MM.1S (cell line): ENCODE measurements at regions not wholly inside any gene's neighbourhood (a gene's known extent, or its start where the extent isn't known, plus 50 kb on each side); places are given as distances from the start of the nearest gene placed in this dataset.

Experiments used
- DNase-seq: peaks from one replicate; pipeline ENCODE4 v3.0.0-alpha.2; 2015
- H2AFZ ChIP-seq: fragments of 300-600 bp; sonication (generic); 2 replicates; pipeline ENCODE4 v1.6.0; 2016; ENCODE audit warnings: antibody characterized with exemption, low read length
- H3F3A ChIP-seq: fragments of 300-600 bp; sonication (generic); 2 replicates; pipeline ENCODE4 v1.6.1; 2016; ENCODE audit warnings: mild to moderate bottlenecking, antibody characterized with exemption, low read length, moderate library complexity, mixed read lengths; ENCODE audit not compliant: insufficient read depth
- H3K27ac ChIP-seq: fragments of 300-600 bp; sonication (generic); 2 replicates; pipeline ENCODE4 v1.5.1; 2016; ENCODE audit warnings: mild to moderate bottlenecking, low read length
- H3K27me3 ChIP-seq: fragments of 300-600 bp; sonication (generic); replicated peaks from 2 replicates; pipeline ENCODE4 v1.6.0; 2016; ENCODE audit warnings: low read length; ENCODE audit not compliant: insufficient read depth
- H3K36me3 ChIP-seq: fragments of 300-600 bp; sonication (generic); replicated peaks from 2 replicates; pipeline ENCODE4 v1.6.1; 2016; ENCODE audit warnings: mild to moderate bottlenecking, low read length, mixed read lengths; ENCODE audit not compliant: insufficient read depth
- H3K4me1 ChIP-seq: fragments of 300-600 bp; sonication (generic); 2 replicates; pipeline ENCODE4 v1.6.1; 2016; ENCODE audit warnings: low read length, mixed read lengths
- H3K4me2 ChIP-seq: fragments of 300-600 bp; sonication (generic); 2 replicates; pipeline ENCODE4 v1.6.0; 2016; ENCODE audit warnings: low read depth, low read length
- H3K4me3 ChIP-seq: fragments of 300-600 bp; sonication (generic); 2 replicates; pipeline ENCODE4 v1.5.1; 2016; ENCODE audit warnings: low read length, mixed read lengths
- H3K79me2 ChIP-seq: fragments of 300-600 bp; sonication (generic); 2 replicates; pipeline ENCODE4 v1.6.1; 2016; ENCODE audit warnings: mixed run types, low read length, mixed read lengths
- H3K9ac ChIP-seq: fragments of 300-600 bp; sonication (generic); 2 replicates; pipeline ENCODE4 v1.6.1; 2016; ENCODE audit warnings: low read length, mixed read lengths
- H3K9me2 ChIP-seq: fragments of 300-600 bp; sonication (generic); replicated peaks from 2 replicates; pipeline ENCODE4 v1.6.1; 2016; ENCODE audit warnings: mild to moderate bottlenecking, low read length, mixed read lengths; ENCODE audit not compliant: insufficient read depth
- H3K9me3 ChIP-seq: fragments of 300-600 bp; sonication (generic); replicated peaks from 2 replicates; pipeline ENCODE4 v1.6.1; 2016; ENCODE audit warnings: mild to moderate bottlenecking, low read length, mixed read lengths; ENCODE audit not compliant: insufficient read depth
- H4K20me1 ChIP-seq: fragments of 300-600 bp; sonication (generic); 2 replicates; pipeline ENCODE4 v1.6.1; 2016; ENCODE audit warnings: mild to moderate bottlenecking, low read length, moderate library complexity, mixed read lengths; ENCODE audit not compliant: insufficient read depth
- CTCF ChIP-seq: fragments of 300-600 bp; sonication (generic); IDR thresholded peaks from 2 replicates; pipeline ENCODE4 v1.5.1; 2016; ENCODE audit warnings: antibody characterized with exemption, low read length, mixed read lengths
- EZH2 ChIP-seq: fragments of 300-600 bp; sonication (generic); optimal IDR thresholded peaks from 2 replicates; pipeline ENCODE3; 2017; ENCODE audit warnings: low read depth, mild to moderate bottlenecking, antibody characterized with exemption, low read length, mixed read lengths
- EZH2phosphoT487 ChIP-seq: fragments of 300-600 bp; sonication (generic); IDR thresholded peaks from 2 replicates; pipeline ENCODE4 v1.6.1; 2018; ENCODE audit warnings: antibody characterized with exemption, low read length

- Histone ChIP-seq H3K4me1 (no peaks in the 10 kb centered on the region), H3K36me3 (no peaks in the 10 kb centered on the region), H3K4me3 (no peak overlapping the region), H3K4me2 (no peak overlapping the region), H4K20me1 (no peaks in the 10 kb centered on the region), H3K27me3 (no peaks in the 10 kb centered on the region), H3K9me3 (no peaks in the 10 kb centered on the region), H3K9me2 (no peaks in the 10 kb centered on the region), H3K79me2 (no peaks in the 10 kb centered on the region), H2AFZ (no peak overlapping the region), H3K9ac (no peak overlapping the region), H3F3A (no peaks in the 10 kb centered on the region), H3K27ac (no peak overlapping the region)
- DNase-seq = no peak
- no peak for TF ChIP-seq CTCF
- TF ChIP-seq EZH2phosphoT487 = no peak
- TF ChIP-seq EZH2 = no peak
These were observed 197.0 kb downstream of the ZC3H11B start for GRCh38 chr1:219415915-219416314.

- Histone ChIP-seq H3K79me2 (no peaks in the 10 kb centered on the region), H3F3A (no peaks in the 10 kb centered on the region), H3K9me2 (no peaks in the 10 kb centered on the region), H3K27me3 (no peaks in the 10 kb centered on the region), H3K27ac (no peak overlapping the region), H3K4me1 (no peaks in the 10 kb centered on the region), H3K4me2 (no peak overlapping the region), H3K9ac (no peak overlapping the region), H2AFZ (no peak overlapping the region), H3K36me3 (no peaks in the 10 kb centered on the region), H3K4me3 (no peak overlapping the region), H4K20me1 (no peaks in the 10 kb centered on the region), H3K9me3 (no peaks in the 10 kb centered on the region)
- TF ChIP-seq EZH2phosphoT487 = no peak
- no peak for DNase-seq
These were observed 197.5 kb downstream of the ZC3H11B start for GRCh38 chr1:219415433-219415832.

- no peaks in the 10 kb centered on the region for H3F3A ChIP-seq
- TF ChIP-seq CTCF (no peak), EZH2 (no peak), EZH2phosphoT487 (no peak)
- no peak for DNase-seq
- H4K20me1 ChIP-seq = no peaks in the 10 kb centered on the region
- H3K27me3 ChIP-seq = no peaks in the 10 kb centered on the region
- H3K4me2 ChIP-seq = no peak overlapping the region
- H3K9me2 ChIP-seq = no peaks in the 10 kb centered on the region
- no peaks in the 10 kb centered on the region for H3K36me3 ChIP-seq
- no peak overlapping the region for H3K9ac ChIP-seq
- H3K4me1 ChIP-seq = no peaks in the 10 kb centered on the region
- H3K9me3 ChIP-seq = no peaks in the 10 kb centered on the region
- no peak overlapping the region for H3K27ac ChIP-seq
- H2AFZ ChIP-seq = no peak overlapping the region
- H3K79me2 ChIP-seq = no peaks in the 10 kb centered on the region
- no peak overlapping the region for H3K4me3 ChIP-seq
These were observed 198.7 kb downstream of the ZC3H11B start for GRCh38 chr1:219414250-219414649.

GRCh38 chr1:219413536-219413935 lies 199.4 kb downstream of the ZC3H11B start:
- Histone ChIP-seq H3K27ac (no peak overlapping the region), H2AFZ (no peak overlapping the region), H3K9me3 (no peaks in the 10 kb centered on the region), H3K9ac (no peak overlapping the region), H3K9me2 (no peaks in the 10 kb centered on the region), H3K27me3 (no peaks in the 10 kb centered on the region), H3K4me3 (no peak overlapping the region), H3K4me1 (no peaks in the 10 kb centered on the region), H3K79me2 (no peaks in the 10 kb centered on the region), H3K36me3 (no peaks in the 10 kb centered on the region), H4K20me1 (no peaks in the 10 kb centered on the region), H3K4me2 (no peak overlapping the region), H3F3A (no peaks in the 10 kb centered on the region)
- no peak for DNase-seq
- TF ChIP-seq CTCF (no peak), EZH2phosphoT487 (no peak), EZH2 (no peak)
